ENCODE measurements at regions not wholly inside any gene's neighbourhood (a gene's known extent, or its start where the extent isn't known, plus 50 kb on each side); places are given as distances from the start of the nearest gene placed in this dataset.
A peak's percentile ranks its signal among the peaks of the same experiment; 100 is the strongest.
"Not testable (repeated sequence)": the region's sequence is repeated elsewhere in the genome, so short reads cannot be mapped to it uniquely, and the experiment has no call there.

- DNase-seq: no peak
- Mint-ChIP-seq H3K27me3 (ENCODE audit: unreplicated experiment) (no peaks in the 10 kb centered on the region), H3K4me1 (ENCODE audit: low read depth, unreplicated experiment) (peaks cover 6% of the 10 kb centered on the region), H3K36me3 (ENCODE audit: insufficient read depth, unreplicated experiment) (no peaks in the 10 kb centered on the region), H3K4me3 (ENCODE audit: low read depth, unreplicated experiment) (no peak overlapping the region), H3K27ac (ENCODE audit: unreplicated experiment) (no peak overlapping the region), H3K9me3 (ENCODE audit: low read depth, unreplicated experiment) (no peaks in the 10 kb centered on the region)
- TF ChIP-seq, protein P1, sequence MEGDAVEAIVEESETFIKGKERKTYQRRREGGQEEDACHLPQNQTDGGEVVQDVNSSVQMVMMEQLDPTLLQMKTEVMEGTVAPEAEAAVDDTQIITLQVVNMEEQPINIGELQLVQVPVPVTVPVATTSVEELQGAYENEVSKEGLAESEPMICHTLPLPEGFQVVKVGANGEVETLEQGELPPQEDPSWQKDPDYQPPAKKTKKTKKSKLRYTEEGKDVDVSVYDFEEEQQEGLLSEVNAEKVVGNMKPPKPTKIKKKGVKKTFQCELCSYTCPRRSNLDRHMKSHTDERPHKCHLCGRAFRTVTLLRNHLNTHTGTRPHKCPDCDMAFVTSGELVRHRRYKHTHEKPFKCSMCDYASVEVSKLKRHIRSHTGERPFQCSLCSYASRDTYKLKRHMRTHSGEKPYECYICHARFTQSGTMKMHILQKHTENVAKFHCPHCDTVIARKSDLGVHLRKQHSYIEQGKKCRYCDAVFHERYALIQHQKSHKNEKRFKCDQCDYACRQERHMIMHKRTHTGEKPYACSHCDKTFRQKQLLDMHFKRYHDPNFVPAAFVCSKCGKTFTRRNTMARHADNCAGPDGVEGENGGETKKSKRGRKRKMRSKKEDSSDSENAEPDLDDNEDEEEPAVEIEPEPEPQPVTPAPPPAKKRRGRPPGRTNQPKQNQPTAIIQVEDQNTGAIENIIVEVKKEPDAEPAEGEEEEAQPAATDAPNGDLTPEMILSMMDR (IDR thresholded peaks at IDR 0.05; ENCODE audit: unreplicated experiment): no peak
- BruUV-seq (replicated peaks): no TSS peak
- intact Hi-C loops (cut with micrococcal nuclease; ENCODE audit: unreplicated experiment): no loop called here
- CTCF ChIA-PET: no interaction called here
Measured at GRCh38 chr1:96220651-96221050, 500.9 kb upstream of the PTBP2 start.

- DNase-seq: no peak
- peaks cover 6% of the 10 kb centered on the region for H3K4me1 Mint-ChIP-seq (ENCODE audit: low read depth, unreplicated experiment)
- H3K9me3 Mint-ChIP-seq (ENCODE audit: low read depth, unreplicated experiment): no peaks in the 10 kb centered on the region
- H3K36me3 Mint-ChIP-seq (ENCODE audit: insufficient read depth, unreplicated experiment): no peaks in the 10 kb centered on the region
- TF ChIP-seq, protein P1 (IDR thresholded peaks at IDR 0.05; ENCODE audit: unreplicated experiment): no peak
- CTCF ChIA-PET: no interaction called here
- intact Hi-C loops (cut with micrococcal nuclease; ENCODE audit: unreplicated experiment): no loop called here
- no peak overlapping the region for H3K27ac Mint-ChIP-seq (ENCODE audit: unreplicated experiment)
- H3K27me3 Mint-ChIP-seq (ENCODE audit: unreplicated experiment): no peaks in the 10 kb centered on the region
- no TSS peak for BruUV-seq (replicated peaks)
- no peak overlapping the region for H3K4me3 Mint-ChIP-seq (ENCODE audit: low read depth, unreplicated experiment)
Measured at GRCh38 chr1:96222701-96223100, 498.9 kb upstream of the PTBP2 start.

- H3K27me3 Mint-ChIP-seq (ENCODE audit: unreplicated experiment); H3K27ac Mint-ChIP-seq (ENCODE audit: unreplicated experiment); DNase-seq; H3K4me3 Mint-ChIP-seq (ENCODE audit: low read depth, unreplicated experiment); CTCF ChIA-PET; intact Hi-C loops (cut with micrococcal nuclease; ENCODE audit: unreplicated experiment); H3K36me3 Mint-ChIP-seq (ENCODE audit: insufficient read depth, unreplicated experiment); H3K9me3 Mint-ChIP-seq (ENCODE audit: low read depth, unreplicated experiment); H3K4me1 Mint-ChIP-seq (ENCODE audit: low read depth, unreplicated experiment); BruUV-seq (replicated peaks): not testable (repeated sequence)
Measured at GRCh38 chr1:96224229-96224628, 497.4 kb upstream of the PTBP2 start.

DNA sequence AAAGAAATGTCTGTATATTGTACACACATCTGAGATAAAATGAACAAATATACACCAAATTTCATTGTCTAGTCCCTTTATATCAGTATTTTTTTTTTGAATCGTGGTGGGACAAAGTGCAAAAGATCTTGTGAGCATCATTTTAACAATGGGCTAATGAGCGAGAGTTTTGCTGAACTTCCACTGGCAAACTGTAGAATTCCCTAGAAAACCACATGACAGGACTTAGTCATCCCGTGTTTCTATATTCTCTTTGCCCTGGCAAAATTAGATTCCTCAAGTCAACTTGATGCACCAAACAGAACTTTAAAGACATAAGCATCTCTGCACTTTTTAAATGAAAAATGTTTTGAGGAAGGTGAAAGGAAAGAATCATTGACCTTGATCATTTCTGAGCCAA lies 488.2 kb upstream of the PTBP2 start:
- Mint-ChIP-seq H3K36me3 (ENCODE audit: insufficient read depth, unreplicated experiment) (peaks cover 5% of the 10 kb centered on the region), H3K4me1 (ENCODE audit: low read depth, unreplicated experiment) (peaks cover 16% of the 10 kb centered on the region), H3K27me3 (ENCODE audit: unreplicated experiment) (no peaks in the 10 kb centered on the region), H3K27ac (ENCODE audit: unreplicated experiment) (no peak overlapping the region), H3K4me3 (ENCODE audit: low read depth, unreplicated experiment) (no peak overlapping the region), H3K9me3 (ENCODE audit: low read depth, unreplicated experiment) (no peaks in the 10 kb centered on the region)
- CTCF ChIA-PET: no interaction called here
- intact Hi-C loops (cut with micrococcal nuclease; ENCODE audit: unreplicated experiment): loop anchor here (5.0 to 10.0 kb wide), 2 partner anchors 281 to 399 kb away; no protein-coding TSS in a partner anchor
- no TSS peak for BruUV-seq (replicated peaks)
- TF ChIP-seq, protein P1 (IDR thresholded peaks at IDR 0.05; ENCODE audit: unreplicated experiment): no peak
- DNase-seq: no peak

DNA sequence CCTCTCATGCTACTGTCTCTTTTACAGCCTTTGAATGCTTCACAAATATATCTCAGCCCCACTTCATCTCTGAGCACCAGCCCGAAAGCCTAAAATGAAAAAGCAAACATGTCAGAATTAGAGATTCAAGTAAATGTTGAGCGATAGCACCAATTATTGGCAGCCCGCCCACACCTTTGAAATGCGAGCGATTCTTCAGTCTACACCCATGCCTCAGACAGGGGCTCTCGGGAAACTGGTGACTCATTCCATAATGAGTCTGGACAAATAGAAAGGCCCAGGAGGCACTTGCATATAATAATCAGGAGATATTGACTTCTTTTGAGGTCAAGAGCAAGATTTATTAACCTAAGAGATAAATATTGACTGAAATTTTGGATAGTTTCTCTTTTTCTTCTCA lies 487.3 kb upstream of the PTBP2 start:
- Mint-ChIP-seq H3K27ac (ENCODE audit: unreplicated experiment) (peak overlapping the region; percentile 38), H3K4me3 (ENCODE audit: low read depth, unreplicated experiment) (peak overlapping the region; percentile 44), H3K27me3 (ENCODE audit: unreplicated experiment) (no peaks in the 10 kb centered on the region), H3K36me3 (ENCODE audit: insufficient read depth, unreplicated experiment) (peaks cover 5% of the 10 kb centered on the region), H3K9me3 (ENCODE audit: low read depth, unreplicated experiment) (no peaks in the 10 kb centered on the region), H3K4me1 (ENCODE audit: low read depth, unreplicated experiment) (peaks cover 16% of the 10 kb centered on the region)
- no TSS peak for BruUV-seq (replicated peaks)
- TF ChIP-seq, protein P1 (IDR thresholded peaks at IDR 0.05; ENCODE audit: unreplicated experiment): no peak
- peak; percentile 78 for DNase-seq
- CTCF ChIA-PET: no interaction called here
- intact Hi-C loops (cut with micrococcal nuclease; ENCODE audit: unreplicated experiment): loop anchor here (2.0 to 10.0 kb wide), 4 partner anchors 281 to 925 kb away; no protein-coding TSS in a partner anchor

All from Calu3 (cell line).